ENCODE measurements at regions not wholly inside any gene's neighbourhood (a gene's known extent, or its start where the extent isn't known, plus 50 kb on each side); places are given as distances from the start of the nearest gene placed in this dataset.

GRCh38 chr12:84436134-84436533, 476.5 kb downstream of the SLC6A15 start:
- H3K27me3 Mint-ChIP-seq: no peaks in the 10 kb centered on the region
- DNase-seq (no peak), ATAC-seq (ENCODE audit: low read depth) (no peak)
- no peaks in the 10 kb centered on the region for H3K9me3 ChIP-seq (ENCODE audit: control extremely low read depth in 1 of 3, control insufficient read depth in 2 of 3, insufficient read depth in 1 of 3, low read length in 2 of 3)
- H3K27me3 ChIP-seq (replicated peaks in 1 of 4; ENCODE audit: control extremely low read depth in 1 of 4, control insufficient read depth in 3 of 4, insufficient read depth in 4 of 4, low read length in 3 of 4): no peaks in the 10 kb centered on the region
- H2AFZ ChIP-seq (ENCODE audit: insufficient read depth, low read depth, low read length, poor library complexity, severe bottlenecking): no peak overlapping the region
- H3K27ac Mint-ChIP-seq: no peak overlapping the region
- H3K4me2 ChIP-seq (replicated peaks; ENCODE audit: low read depth, low read length, poor library complexity, severe bottlenecking): no peak overlapping the region
- no peaks in the 10 kb centered on the region for H3K9me3 Mint-ChIP-seq (ENCODE audit: insufficient read depth)
- H3K36me3 ChIP-seq (replicated peaks in 1 of 2; ENCODE audit: control extremely low read depth in 1 of 2, control insufficient read depth in 1 of 2, extremely low read depth in 1 of 2, insufficient read depth in 2 of 2, low read length in 1 of 2): no peaks in the 10 kb centered on the region
- WGBS (ENCODE audit: insufficient coverage): 80% methylated on average over 1 of the region's 1 CpG
- no peaks in the 10 kb centered on the region for H3K79me2 ChIP-seq (ENCODE audit: control insufficient read depth, insufficient read depth, low read length)
- H3K9ac ChIP-seq (ENCODE audit: low read length): no peak overlapping the region
- TF ChIP-seq CTCF (IDR thresholded peaks at IDR 0.05) (no peak), EZH2 (IDR thresholded peaks at IDR 0.05; ENCODE audit: borderline replicate concordance, insufficient read depth, low read depth, low read length, poor library complexity, severe bottlenecking) (no peak)
- H3K4me1 Mint-ChIP-seq: no peaks in the 10 kb centered on the region
- no peaks in the 10 kb centered on the region for H3K4me1 ChIP-seq (ENCODE audit: control insufficient read depth in 2 of 2, insufficient read depth in 2 of 2, low read length in 2 of 2)
- no peaks in the 10 kb centered on the region for H4K20me1 ChIP-seq (ENCODE audit: control insufficient read depth, insufficient read depth, low read length, poor library complexity, severe bottlenecking)
- H3K4me3 ChIP-seq (ENCODE audit: control extremely low read depth in 1 of 5, extremely low read depth in 1 of 5, insufficient read depth in 1 of 5, low read depth in 2 of 5, low read length in 4 of 5): no peak overlapping the region
- intact Hi-C loops (cut with micrococcal nuclease): no loop called here
- H3K27ac ChIP-seq (ENCODE audit: low read length in 2 of 2): no peak overlapping the region
- ChIA-PET POLR2A (no interaction called here), CTCF (no interaction called here)
- no peak overlapping the region for H3K4me3 Mint-ChIP-seq

GRCh38 chr12:84435682-84436081, 476.9 kb downstream of the SLC6A15 start:
- no peak overlapping the region for H3K27ac Mint-ChIP-seq
- H3K4me3 ChIP-seq (ENCODE audit: control extremely low read depth in 1 of 5, extremely low read depth in 1 of 5, insufficient read depth in 1 of 5, low read depth in 2 of 5, low read length in 4 of 5): no peak overlapping the region
- no peak overlapping the region for H3K9ac ChIP-seq (ENCODE audit: low read length)
- no peak overlapping the region for H3K4me2 ChIP-seq (replicated peaks; ENCODE audit: low read depth, low read length, poor library complexity, severe bottlenecking)
- no peaks in the 10 kb centered on the region for H3K4me1 Mint-ChIP-seq
- H3K79me2 ChIP-seq (ENCODE audit: control insufficient read depth, insufficient read depth, low read length): no peaks in the 10 kb centered on the region
- TF ChIP-seq CTCF (IDR thresholded peaks at IDR 0.05) (no peak), EZH2 (IDR thresholded peaks at IDR 0.05; ENCODE audit: borderline replicate concordance, insufficient read depth, low read depth, low read length, poor library complexity, severe bottlenecking) (no peak)
- intact Hi-C loops (cut with micrococcal nuclease): no loop called here
- POLR2A ChIA-PET: no interaction called here
- no peak for ATAC-seq (ENCODE audit: low read depth)
- no peak overlapping the region for H2AFZ ChIP-seq (ENCODE audit: insufficient read depth, low read depth, low read length, poor library complexity, severe bottlenecking)
- no CpG with 5 or more reads among the region's 2 CpGs for WGBS (ENCODE audit: insufficient coverage)
- H3K27me3 Mint-ChIP-seq: no peaks in the 10 kb centered on the region
- H3K4me1 ChIP-seq (ENCODE audit: control insufficient read depth in 2 of 2, insufficient read depth in 2 of 2, low read length in 2 of 2): no peaks in the 10 kb centered on the region
- CTCF ChIA-PET: no interaction called here
- no peaks in the 10 kb centered on the region for H4K20me1 ChIP-seq (ENCODE audit: control insufficient read depth, insufficient read depth, low read length, poor library complexity, severe bottlenecking)
- no peak overlapping the region for H3K27ac ChIP-seq (ENCODE audit: low read length in 2 of 2)
- H3K36me3 ChIP-seq (replicated peaks in 1 of 2; ENCODE audit: control extremely low read depth in 1 of 2, control insufficient read depth in 1 of 2, extremely low read depth in 1 of 2, insufficient read depth in 2 of 2, low read length in 1 of 2): no peaks in the 10 kb centered on the region
- no peaks in the 10 kb centered on the region for H3K27me3 ChIP-seq (replicated peaks in 1 of 4; ENCODE audit: control extremely low read depth in 1 of 4, control insufficient read depth in 3 of 4, insufficient read depth in 4 of 4, low read length in 3 of 4)
- no peaks in the 10 kb centered on the region for H3K9me3 Mint-ChIP-seq (ENCODE audit: insufficient read depth)
- DNase-seq: no peak
- H3K4me3 Mint-ChIP-seq: no peak overlapping the region
- H3K9me3 ChIP-seq (ENCODE audit: control extremely low read depth in 1 of 3, control insufficient read depth in 2 of 3, insufficient read depth in 1 of 3, low read length in 2 of 3): no peaks in the 10 kb centered on the region

All from B cell (primary cell).